ENCODE measurements at regions not wholly inside any gene's neighbourhood (a gene's known extent, or its start where the extent isn't known, plus 50 kb on each side); places are given as distances from the start of the nearest gene placed in this dataset.

DNA sequence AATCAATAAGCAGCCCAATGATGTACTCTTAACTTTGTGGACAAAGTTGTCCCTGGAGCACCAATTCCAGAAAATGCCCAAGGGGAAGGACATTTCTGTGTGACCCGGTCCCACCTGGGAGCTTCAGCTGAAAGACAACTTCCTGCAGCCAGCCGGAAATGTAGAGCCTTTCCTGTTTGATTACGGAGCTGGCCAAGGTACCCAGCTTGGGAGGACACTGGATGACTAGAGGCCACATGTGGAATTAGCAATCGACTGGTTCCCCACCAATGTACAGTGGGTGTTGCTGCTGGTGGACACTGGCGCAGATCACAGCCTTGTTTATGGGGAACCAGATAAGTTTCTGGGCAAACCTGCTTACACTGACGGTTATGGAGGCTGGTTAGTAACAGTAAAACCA is 53.0 kb upstream of the ZC3H15 start:
- TF ChIP-seq, protein P1, sequence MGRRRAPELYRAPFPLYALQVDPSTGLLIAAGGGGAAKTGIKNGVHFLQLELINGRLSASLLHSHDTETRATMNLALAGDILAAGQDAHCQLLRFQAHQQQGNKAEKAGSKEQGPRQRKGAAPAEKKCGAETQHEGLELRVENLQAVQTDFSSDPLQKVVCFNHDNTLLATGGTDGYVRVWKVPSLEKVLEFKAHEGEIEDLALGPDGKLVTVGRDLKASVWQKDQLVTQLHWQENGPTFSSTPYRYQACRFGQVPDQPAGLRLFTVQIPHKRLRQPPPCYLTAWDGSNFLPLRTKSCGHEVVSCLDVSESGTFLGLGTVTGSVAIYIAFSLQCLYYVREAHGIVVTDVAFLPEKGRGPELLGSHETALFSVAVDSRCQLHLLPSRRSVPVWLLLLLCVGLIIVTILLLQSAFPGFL (CRISPR knock-in tag; IDR thresholded peaks at IDR 0.05), result no peak
- no peak for TF ChIP-seq SRSF9 (IDR thresholded peaks at IDR 0.05; ENCODE audit: borderline replicate concordance, low read depth, low read length)
- TF ChIP-seq JUND (IDR thresholded peaks at IDR 0.05; ENCODE audit: borderline replicate concordance, low read depth, low read length), result no peak
- TF ChIP-seq JUND (tag; IDR thresholded peaks at IDR 0.05; ENCODE audit: borderline replicate concordance, low read depth, low read length), result no peak
- TF ChIP-seq CBFB (CRISPR knock-in tag; IDR thresholded peaks at IDR 0.05), result no peak
- no peak for TF ChIP-seq ZNF644 (tag; IDR thresholded peaks at IDR 0.05; ENCODE audit: low read depth)
- TF ChIP-seq, protein P2, sequence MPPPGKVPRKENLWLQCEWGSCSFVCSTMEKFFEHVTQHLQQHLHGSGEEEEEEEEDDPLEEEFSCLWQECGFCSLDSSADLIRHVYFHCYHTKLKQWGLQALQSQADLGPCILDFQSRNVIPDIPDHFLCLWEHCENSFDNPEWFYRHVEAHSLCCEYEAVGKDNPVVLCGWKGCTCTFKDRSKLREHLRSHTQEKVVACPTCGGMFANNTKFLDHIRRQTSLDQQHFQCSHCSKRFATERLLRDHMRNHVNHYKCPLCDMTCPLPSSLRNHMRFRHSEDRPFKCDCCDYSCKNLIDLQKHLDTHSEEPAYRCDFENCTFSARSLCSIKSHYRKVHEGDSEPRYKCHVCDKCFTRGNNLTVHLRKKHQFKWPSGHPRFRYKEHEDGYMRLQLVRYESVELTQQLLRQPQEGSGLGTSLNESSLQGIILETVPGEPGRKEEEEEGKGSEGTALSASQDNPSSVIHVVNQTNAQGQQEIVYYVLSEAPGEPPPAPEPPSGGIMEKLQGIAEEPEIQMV (tag; conservative IDR thresholded peaks at IDR 0.05; ENCODE audit: low read depth), result no peak
- TF ChIP-seq, protein P3, sequence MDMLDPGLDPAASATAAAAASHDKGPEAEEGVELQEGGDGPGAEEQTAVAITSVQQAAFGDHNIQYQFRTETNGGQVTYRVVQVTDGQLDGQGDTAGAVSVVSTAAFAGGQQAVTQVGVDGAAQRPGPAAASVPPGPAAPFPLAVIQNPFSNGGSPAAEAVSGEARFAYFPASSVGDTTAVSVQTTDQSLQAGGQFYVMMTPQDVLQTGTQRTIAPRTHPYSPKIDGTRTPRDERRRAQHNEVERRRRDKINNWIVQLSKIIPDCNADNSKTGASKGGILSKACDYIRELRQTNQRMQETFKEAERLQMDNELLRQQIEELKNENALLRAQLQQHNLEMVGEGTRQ (CRISPR knock-in tag; IDR thresholded peaks at IDR 0.05), result no peak
- TF ChIP-seq CHD1 (IDR thresholded peaks at IDR 0.05; ENCODE audit: low read length), result no peak
- no peak for TF ChIP-seq ZNF184 (CRISPR knock-in tag; IDR thresholded peaks at IDR 0.05)
- TF ChIP-seq POLR2AphosphoS5 (IDR thresholded peaks at IDR 0.05; ENCODE audit: control insufficient read depth, insufficient read depth, low read depth, low read length), result no peak
- no peak for TF ChIP-seq POLR2A (conservative IDR thresholded peaks at IDR 0.05)
- no peak for TF ChIP-seq SNRNP70 (optimal IDR thresholded peaks at IDR 0.05; ENCODE audit: low read depth, low read length)
